T-helper 1 cell treated with Interleukin-12 subunit alpha and Interleukin-12 subunit beta and Interleukin-4 antibody, amounts not matched to agents 30 ng/mL and 1 ng/mL, for 36 hours (primary cell): ENCODE measurements at regions not wholly inside any gene's neighbourhood (a gene's known extent, or its start where the extent isn't known, plus 50 kb on each side); places are given as distances from the start of the nearest gene placed in this dataset.
"Not testable (repeated sequence)": the region's sequence is repeated elsewhere in the genome, so short reads cannot be mapped to it uniquely, and the experiment has no call there.

ENCODE experiments used
- intact Hi-C: fragments of 100-400 bp; cut with micrococcal nuclease; formaldehyde crosslinking; loops from one replicate; pipeline ENCODE4 v1.15.1; 2024

GRCh38 chr14:44388306-44388705 lies 118.8 kb downstream of the FSCB start:
- intact Hi-C loops = no loop called here

DNA sequence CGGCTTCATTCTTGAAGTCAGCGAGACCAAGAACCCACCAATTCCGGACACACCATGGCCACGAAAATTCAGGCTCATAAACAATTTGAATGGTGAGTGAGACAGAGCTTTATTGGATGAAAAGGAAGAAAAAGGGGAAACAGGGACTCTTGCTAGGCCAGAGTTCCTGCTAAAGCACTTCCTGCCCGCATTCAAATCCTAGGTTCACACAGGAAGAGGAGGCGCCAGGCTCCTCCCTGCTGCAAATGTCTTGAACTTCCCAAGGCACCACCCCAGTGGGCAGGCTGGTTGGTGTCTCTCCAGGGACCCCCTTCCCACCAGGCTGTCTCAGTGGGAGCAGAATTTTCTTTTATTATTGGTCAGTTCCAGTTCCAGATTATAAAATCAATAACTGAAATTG lies 121.2 kb downstream of the FSCB start:
- intact Hi-C loops = no loop called here

GRCh38 chr14:44385296-44385695 lies 121.8 kb downstream of the FSCB start:
- intact Hi-C loops = not testable (repeated sequence)

GRCh38 chr14:44384601-44385293 lies 122.3 kb downstream of the FSCB start:
- intact Hi-C loops = not testable (repeated sequence)

DNA sequence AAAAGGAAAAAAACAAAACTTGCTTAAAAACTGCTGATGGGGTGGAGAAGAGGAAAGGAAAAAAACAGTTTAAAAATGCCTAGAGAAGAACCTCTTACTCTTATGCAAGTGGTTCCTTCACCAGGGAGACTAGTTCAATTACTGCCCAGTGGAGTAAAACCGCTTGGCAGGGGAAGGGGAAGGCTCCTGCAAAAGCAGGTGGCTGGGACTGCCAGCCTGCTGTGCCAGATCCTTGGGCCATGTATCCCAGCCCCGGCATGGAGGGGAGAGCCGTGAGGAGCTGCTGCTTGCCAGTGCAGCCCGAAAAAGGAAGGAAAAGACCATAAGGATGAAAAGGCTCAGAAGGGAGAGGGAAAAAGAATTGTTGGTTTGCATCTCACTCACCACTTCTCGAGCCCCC lies 123.0 kb downstream of the FSCB start:
- intact Hi-C loops = no loop called here

DNA sequence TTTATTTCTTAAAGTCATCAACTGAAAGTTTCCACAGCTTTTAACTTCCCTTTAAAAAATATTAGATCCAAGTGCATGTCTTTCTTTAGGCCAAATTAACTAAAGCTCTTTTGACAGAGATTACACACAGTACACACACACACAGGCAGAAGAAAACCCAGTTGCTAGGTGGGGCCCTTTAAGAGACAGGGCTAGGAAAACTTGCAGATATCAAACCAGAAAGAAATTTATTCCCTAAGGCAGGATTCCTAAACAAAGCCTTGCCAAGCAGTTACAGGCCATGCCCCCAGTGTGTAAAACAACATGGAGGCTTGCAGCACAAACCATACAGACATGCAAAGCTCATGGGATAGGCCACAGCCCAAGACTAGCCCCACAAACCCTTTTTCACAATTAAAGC lies 123.4 kb downstream of the FSCB start:
- intact Hi-C loops = no loop called here

- intact Hi-C loops = no loop called here
Measured at GRCh38 chr14:44379292-44379977, 127.6 kb downstream of the FSCB start.

DNA sequence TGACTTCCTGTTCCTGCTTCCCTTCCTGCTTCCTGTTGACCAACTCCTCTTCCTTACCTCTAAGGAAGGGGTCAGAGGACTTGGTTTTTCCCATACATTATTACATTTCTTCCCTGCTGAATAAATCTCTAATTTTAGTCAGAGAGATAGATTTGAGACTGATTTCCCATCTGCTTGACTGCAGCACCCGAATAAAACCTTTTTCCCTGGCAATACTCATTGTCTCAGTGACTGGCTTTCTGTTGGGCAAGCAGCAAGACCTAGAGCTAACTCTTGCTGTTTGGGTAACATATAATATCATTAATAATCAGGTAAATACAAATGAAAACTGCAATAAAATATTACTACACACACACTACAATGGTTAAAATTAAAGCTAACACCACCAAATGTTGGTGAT lies 132.2 kb downstream of the FSCB start:
- intact Hi-C loops = no loop called here

DNA sequence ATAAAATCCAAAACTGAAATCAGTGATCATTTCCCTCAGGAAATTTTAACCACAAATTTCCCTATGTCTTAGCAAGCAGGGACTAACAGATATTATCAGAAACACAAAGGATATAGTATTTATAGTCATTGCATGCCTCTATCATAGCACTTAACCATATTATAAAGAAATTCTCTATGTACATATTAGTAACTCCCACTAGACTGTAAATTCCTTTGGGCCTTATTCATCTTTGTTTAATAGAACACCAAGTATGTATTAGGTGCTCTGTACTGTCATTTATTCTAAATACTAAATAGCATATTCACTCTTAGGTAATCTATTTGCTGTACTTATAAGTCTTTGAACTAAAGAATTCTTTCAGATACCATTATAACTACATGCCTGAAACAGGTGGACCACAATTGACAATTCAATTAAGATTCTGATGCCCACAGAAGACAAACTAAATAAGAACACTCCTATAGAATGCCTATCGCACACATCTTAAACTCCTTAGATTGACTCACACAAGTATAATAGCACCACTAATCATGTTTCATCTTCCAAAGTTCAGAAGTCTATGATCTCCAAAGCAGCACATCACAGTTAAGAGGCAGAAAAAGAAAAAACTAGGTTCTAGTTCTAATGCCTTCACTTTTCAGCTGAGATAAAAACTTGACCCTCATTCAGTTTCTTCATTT lies 134.1 kb downstream of the FSCB start:
- intact Hi-C loops = no loop called here

GRCh38 chr14:44372231-44372630 lies 134.9 kb downstream of the FSCB start:
- intact Hi-C loops = no loop called here

DNA sequence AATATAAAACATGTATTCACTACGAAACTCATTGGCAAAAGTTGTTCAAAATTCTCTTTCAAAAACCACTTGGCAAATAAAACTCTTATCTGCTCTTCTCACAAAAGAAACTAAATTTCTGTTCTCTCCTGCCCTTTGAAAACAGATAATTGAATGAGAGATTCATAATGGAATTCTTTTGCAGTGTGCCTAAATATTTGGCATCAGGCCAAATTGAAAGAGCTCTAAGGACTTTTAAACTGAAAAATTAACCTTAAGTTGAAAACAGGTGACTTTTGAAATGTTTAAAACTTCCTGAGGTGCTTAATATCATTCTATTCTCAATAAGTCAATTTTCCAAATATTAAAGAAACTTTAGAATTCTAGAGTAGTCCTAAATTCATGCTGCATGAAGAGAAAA lies 136.4 kb downstream of the FSCB start:
- intact Hi-C loops = no loop called here

DNA sequence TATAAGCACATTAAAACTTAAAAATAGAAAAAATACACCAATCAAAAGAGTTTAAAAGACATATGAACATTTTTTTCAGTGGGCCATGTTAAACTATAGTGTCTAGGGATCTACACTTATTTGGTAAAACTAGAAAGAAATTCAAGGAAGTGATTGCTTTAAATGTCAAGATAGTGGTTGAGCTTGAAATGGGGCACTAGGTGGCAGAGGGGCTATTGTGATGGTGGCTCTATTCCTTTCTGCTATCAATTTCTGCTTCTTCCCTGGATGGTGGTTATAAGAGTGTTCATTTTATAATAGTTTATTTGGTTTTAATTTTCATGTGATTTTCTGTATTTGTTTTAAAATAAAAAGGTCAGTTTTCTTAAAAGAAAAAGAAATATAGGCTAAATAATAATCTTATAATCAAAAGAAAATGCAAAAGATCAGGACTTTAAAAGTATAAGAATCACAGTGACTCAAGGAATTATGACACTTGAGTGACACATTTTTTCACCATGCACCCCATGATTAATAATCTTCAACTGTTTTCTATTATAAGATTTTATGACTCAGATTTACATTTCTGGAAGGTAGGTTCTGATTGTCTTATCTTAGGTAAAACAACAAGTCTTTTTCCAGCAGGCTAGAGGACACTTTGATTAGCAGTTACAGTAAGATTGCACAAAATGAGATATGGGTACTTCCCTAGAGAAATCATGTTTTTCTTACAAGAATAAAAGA lies 137.5 kb downstream of the FSCB start:
- intact Hi-C loops = no loop called here

GRCh38 chr14:44361083-44361482 lies 146.0 kb downstream of the FSCB start:
- intact Hi-C loops = no loop called here

DNA sequence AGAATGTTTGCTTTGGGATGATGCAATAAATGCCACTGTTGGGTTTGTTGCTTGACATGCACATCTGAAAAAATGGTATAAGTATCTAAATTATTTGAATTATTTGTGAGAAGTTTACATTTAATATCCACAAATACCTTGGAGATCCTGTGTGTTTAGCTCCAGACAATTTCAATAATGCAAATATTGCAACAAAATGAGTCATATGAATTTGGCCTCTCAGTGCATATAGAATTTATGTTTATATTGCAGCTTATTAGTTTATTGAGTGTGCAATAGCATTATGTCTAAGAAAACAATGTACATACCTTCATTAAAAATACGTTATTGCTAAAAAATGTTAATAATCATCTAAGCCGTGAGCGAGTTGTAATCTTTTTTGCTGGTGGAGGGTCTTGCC lies 153.3 kb downstream of the FSCB start:
- intact Hi-C loops = no loop called here

GRCh38 chr14:44352201-44352600 lies 154.9 kb downstream of the FSCB start:
- intact Hi-C loops = no loop called here

GRCh38 chr14:44347316-44347715 lies 159.8 kb downstream of the FSCB start:
- intact Hi-C loops = no loop called here

DNA sequence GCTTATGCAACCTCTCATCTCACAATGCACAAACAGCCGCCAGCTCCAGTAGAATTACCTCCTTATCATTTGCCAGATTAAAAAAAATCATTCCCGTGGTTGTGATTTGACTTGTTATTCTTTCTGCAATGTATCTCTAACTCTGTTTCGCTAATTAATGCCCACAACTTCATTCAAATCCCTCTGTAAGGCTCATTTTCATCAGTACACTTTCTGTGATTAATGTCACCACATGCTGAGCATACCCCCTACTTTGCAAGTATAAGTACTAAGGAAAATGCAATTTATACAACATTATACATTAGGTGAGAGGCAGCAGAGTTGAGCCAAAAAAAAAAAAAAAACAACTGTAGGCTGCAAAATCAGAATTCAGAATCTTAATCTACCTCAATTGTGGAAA lies 166.0 kb downstream of the FSCB start:
- intact Hi-C loops = no loop called here

GRCh38 chr14:44339862-44340261 lies 167.2 kb downstream of the FSCB start:
- intact Hi-C loops = no loop called here

- intact Hi-C loops = no loop called here
Measured at GRCh38 chr14:44339231-44339630, 167.9 kb downstream of the FSCB start.

GRCh38 chr14:44317441-44317746 lies 189.7 kb downstream of the FSCB start:
- intact Hi-C loops = no loop called here

DNA sequence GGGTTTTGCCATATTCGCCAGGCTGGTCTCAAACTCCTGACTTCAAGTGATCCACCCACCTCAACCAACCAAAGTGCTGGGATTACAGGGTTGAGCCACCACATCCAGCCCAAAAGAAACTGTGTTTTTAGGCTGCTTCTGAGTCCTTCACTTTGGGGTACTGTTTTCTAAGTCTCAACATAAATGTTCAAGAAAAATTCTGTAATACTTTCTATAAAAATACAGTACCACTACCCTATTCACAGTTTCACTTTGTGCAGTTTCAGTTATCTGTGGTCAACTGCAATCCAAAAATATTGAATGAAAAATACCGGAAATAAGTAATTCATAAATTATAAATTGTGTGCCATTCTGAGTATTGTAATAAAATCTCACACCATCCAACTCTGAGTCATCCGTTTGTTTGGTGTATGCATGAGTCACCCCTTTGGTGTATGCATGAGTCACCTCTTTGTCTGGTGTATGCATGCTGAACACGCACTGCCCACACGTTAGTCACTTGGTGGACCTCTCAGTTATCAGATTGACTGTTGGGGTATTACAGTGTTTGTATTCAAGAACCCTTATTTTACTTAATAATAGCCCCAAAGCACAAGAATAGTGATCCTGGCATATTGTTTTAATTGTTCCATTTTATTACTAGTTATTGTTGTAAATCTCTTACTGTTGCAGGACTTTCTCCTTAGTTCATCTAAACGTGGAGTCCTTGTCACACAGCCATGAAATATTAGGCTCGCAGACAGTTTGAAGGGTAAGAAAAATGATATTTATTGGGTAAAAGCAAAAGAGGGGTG lies 190.2 kb downstream of the FSCB start:
- intact Hi-C loops = no loop called here
